NCI-H510A treated with DMSO at 0.1 percent for 48 hours (cell line): ENCODE measurements at regions not wholly inside any gene's neighbourhood (a gene's known extent, or its start where the extent isn't known, plus 50 kb on each side); places are given as distances from the start of the nearest gene placed in this dataset.

Source experiments
- DNase-seq: peaks from one replicate; lab custom pipeline; 2025; lab: John Stamatoyannopoulos, UW

DNA sequence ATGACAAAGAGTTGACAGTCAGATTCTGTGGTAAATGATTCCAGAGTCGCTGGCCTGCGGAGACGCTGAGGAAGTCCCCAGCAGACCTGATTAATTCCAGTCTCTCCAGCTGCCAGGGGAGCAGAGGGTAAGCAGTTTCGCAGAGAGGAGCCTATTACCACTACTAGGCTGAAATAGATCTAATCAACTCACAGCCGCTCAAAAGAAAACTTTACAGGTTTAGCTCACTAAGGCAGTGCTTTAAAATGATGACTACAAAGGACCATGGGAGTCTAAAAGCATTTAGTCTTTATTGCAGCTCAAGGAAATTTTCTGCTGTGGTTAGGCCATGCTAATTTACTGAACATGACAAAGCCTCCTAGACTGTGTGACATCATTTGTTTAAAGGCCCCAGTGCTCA, 445.6 kb upstream of the POU3F3 start:
- DNase-seq, result no peak

DNA sequence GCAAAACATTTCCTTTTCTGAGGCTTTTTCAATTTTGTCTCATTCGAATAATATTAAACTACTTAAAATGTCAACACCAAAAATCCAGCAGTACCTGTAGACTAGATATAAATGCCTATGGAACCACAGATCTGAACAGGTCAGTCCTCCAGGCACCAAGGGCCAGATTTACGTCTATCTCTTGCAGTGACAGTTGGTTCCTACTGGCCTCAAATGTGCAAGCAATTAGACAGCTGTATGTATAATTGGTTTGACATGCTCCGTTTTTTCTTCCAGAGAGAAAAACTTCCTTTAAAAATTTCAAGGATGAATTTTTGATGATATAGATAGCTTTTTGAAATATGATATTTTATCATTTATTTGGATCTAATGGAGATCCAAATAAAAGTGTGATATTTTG, 443.8 kb upstream of the POU3F3 start:
- DNase-seq, result no peak

DNA sequence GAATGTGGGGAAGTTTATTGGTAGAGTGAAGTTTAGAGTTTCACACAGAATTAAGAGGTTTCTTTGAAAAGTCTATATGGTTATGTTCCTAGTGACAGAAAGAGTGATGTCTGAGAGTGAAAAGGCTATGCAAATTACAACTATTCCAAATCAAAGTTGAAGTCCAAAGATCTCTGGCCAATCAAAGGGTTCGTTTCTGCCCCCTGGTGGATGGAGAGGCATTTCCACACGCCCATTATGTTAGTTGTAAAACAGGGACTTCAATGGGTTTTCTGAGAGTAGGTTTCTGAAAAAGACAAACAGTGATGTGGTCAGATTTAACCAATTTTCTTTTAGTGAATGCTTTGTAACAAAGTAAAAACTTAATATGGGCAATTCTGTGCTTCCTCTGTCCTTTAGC, 441.5 kb upstream of the POU3F3 start:
- peak; percentile 44 for DNase-seq

DNA sequence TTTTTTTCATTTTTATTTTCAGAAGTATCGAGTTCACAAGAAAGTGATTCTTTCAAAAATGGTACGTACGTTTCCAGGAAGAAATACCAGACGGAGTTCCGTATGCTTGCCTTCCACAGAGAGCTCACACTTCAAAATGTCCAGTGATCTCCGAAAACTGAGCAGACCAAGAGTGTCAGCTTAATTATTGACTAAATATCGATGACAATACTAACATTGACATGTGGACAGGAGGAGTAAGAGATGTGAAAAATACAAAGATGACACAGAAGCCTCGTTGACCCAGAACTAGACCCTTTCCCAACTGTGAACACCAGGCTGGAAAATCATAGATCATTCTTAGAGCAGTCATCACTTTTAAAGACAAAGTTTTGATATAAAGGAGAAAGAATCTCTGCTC, 440.0 kb upstream of the POU3F3 start:
- no peak for DNase-seq

DNA sequence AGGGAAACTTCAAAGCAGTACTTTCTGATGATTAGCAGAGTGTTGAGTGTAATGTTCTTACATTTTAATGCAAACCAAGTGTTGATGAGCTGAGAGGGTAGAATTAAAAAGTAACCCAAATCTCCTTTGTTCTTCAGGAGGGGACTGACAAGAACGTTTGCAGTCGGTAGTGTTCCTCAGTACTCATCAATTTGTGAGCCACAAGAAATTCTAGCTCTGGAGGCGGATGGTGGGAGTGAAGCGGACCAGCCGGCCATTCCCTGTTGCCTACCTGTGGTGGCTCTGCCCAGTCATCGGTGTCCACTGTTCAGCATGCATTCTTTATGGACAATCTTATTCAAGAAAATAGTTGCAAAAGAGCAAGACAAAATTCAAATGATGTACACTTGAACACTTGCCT, 438.6 kb upstream of the POU3F3 start:
- no peak for DNase-seq

DNA sequence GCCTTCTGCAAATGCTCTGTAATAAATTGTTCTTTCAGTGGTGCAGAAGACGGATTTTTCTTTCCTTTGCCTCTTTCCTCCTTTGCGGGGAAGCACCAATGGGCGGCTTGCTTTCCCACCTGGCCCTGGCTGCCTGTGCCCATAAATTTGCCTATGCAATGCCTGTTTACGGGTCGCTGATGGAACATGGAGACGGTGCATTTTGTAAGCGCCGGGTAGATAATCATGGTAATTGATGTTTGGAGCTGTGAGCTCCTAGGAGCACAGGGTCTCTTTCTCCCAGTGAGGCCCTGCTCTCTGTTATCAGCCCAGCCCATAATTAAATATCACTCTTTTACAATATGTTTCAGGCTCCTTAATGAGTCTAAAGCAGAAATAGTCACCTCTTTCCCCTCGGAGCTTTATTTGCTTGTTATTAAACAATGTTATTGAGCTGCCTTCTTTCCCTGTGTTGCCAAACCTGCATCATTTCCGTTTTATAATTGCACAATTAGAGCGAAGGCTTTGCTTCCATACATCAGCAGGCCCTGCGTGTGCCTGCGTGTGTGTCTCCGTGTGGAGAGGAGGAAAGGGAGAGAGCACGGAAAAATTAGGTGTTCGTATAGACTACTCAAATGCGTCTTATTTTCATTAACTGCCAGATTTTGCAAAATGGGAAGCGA, 437.4 kb upstream of the POU3F3 start:
- DNase-seq, result no peak

DNA sequence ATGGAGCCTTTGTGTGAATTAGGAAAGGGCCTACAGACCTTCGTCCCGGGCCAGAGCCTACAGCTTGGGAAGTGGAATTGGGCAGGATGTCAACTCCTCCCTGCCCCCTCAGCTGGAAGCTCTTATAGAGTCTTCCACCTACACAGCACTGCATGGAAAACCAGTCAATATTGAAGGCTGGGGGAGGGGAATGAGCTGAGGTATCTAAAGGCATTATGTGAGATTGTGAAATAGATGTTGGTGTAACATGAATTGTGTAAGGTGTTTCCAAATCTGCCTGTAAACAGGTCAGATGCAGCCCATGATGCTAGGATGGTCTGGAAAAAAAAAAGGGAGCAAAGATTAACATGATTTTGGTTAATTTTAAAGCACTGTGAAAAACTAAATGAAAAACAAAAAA, 433.5 kb upstream of the POU3F3 start:
- no peak for DNase-seq

DNA sequence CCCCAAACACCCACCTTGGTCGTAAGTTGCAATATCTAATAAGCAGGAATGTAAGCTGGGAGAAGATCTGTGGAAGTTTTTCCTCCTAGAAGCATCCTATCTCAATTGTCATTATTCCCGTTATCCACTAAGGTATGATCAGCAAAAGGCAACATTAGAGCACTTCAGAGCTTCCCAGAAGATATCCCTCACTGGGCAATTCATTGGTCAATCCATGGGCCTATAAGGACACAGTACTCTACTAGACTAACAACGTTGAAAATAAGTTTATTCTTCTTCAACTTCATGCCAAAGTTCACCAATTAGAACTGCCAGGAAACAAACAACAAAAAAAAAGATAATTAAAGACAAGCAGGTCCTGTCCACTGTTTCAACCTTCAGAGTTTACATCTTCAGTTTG, 433.0 kb upstream of the POU3F3 start:
- no peak for DNase-seq

DNA sequence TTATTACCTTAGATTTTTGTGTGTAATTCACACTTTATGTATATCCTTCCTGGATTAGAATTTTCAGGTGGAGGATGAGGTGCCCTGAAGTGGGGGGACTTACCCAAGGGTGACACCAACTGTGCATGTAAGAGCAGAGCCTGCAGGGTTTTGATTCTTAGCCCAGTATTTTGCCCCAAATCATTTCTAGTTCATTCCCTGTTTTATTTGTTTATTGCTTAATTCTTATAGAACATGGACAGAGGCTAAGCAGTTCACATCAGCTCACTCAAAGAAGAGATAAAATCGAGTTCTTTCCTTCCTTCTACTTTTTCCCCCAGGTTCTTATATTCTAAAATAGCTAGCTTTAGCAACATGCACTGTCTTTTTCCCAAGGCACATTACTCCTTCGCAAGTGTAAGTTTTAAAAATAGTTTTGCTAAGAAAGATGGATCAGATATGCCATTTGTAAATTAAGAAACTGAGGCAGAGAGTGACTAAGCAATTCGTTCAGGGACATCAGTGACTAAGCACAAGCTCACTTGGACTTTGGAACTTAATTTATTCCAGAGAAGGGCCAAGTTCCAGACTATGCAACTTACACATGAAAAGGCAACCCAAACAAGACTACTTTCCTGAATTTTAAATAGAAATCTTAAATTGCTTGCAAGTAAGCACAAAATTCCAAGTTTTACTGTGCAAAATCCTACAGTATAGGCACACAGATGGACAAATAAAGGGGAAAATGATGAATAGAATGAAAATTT, 427.9 kb upstream of the POU3F3 start:
- no peak for DNase-seq

DNA sequence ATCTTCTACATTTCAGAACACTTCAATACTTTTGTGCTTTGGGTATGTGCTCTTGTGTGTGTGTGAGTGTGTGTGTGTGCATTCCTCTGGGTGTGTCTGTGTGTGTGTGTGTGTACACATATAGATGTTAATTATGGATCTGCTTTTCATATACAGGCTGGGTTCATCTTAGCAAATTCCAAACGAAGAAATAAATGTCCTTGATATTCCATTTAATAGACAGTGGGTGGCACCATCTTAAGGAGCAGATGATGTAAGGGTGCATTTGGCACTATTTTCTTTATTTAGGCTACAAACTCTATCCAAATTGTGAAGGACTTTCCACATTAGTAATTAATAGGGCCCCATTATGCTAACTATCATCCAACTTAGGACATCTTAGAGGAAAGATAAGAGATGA, 425.8 kb upstream of the POU3F3 start:
- DNase-seq, result no peak

DNA sequence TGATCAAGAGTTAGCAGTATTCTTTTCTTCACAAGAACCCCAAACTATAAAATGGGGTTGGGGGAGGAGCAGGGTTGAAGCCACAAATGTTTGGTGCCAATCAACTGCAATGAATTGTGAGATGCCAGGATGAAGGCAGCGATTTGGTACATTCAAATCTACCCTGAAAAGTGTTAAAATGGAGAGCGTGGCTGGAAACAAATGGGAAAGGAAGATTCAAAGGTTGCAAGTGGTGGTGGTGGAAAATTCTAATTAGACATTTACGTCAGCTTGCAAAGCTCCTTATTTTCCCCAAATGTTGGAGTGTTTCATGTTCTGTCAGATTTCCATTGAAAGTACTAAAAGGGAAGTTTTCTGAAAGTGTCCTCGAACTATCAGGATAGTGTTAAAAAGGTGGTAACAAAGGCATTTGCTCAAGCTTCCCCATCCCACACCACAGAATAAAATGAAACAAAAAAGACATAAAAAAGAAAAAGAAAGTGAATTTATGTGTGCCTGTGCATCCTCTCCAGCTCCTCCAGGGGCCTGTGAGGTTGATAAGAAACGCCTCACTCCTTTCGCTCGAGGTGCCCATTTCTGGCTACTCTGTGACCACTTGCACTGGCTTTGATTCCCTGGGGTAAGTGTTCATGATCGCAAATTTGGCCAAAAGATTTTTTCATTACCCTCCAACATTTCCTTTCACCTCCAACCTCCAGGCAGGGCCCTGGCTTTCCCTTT, 424.1 kb upstream of the POU3F3 start:
- DNase-seq, result no peak

DNA sequence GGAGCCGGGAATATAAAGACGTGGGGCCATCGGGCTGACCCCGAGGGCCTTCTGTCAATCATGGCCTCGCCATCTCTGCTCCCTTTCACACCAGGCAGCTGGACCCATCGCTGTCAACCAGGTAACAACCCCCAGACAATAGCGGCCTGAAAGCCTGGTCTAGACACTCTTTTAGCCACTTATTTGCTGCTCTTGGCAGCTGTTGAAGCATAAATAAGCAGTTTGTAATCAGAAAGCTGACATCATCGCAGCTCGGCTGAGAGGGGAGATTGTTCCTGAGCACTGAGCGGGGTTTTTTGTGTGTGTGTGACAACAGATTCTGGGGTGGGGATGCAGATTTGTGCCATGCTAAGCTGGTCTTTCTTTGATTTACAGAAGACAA, 423.6 kb upstream of the POU3F3 start:
- peak; percentile 52 for DNase-seq

DNA sequence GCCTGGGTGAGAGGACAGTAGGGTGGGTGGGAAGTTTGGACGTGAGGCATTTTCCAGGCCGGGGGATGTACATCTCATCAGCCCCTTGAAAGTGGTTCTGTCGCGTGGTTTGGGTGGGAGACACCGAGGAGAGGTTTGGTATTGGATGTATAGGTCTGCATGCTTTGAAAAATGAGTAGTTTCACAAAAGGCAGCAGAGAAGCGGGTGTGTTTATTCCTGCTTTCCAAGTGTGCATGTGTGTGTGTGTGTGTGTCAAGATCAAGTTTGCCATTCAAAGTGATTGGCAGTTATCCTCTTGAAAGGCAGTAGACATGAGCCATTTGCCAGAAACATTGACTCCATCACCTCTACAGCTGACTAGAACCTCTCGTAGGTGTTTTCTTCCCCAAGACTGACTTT, 423.1 kb upstream of the POU3F3 start:
- DNase-seq, result no peak

DNA sequence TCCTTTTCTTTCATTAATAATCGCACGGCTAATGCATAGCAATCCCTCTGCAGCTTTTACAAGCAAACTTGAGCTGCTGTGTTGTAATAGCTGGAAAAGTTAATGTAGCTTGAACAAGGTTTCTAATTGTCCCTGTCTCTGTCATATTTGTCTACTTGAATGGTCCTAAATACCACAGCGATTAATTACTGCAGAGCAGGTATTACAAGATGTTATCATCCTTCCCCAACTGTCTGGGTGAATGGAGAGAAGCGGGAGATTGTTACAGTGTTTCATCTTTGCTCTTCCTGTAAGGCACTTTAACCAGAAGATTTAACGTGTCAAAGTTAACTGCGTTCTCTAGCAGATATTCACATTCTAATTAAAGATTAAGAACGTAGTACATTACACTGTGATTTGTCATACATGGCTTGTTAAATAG, 422.2 kb upstream of the POU3F3 start:
- DNase-seq, result peak; percentile 15

DNA sequence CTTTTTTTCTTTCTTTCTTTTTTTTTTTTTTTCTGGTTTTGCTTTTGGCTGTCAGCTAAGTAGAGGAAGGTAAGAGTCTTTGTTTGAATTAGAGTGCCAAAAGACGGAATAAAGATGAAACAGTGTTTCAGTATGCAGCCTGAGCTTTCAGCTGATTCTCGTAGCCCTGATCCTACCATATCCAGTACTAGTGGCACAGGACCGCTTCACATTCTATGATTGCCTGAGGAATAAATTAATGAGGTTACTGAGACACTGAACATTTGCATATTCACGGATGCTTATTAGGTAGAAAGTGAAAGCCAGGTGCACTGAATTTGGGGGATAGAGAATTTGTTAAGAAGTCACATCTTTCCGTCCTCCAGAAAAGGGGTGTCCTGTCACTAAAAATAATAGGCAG, 421.5 kb upstream of the POU3F3 start:
- no peak for DNase-seq

DNA sequence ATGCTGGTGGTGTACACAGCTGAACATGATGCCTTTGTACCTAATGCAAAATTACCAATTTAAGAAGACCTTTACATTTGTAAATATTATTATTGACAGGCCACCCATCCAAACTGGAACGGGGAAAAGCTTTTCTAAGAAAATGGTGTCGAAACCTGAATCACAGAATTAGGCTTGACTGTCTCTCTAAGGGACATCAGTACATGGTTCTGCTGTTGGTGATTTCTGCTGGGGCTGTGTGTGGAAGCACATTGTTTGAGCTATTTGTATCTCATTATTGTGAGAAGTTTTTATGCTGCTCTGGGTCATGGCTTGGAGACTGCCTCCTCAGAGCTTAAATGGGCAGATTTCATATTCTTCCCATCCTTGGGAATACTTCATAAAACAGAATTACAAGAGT, 420.9 kb upstream of the POU3F3 start:
- no peak for DNase-seq

DNA sequence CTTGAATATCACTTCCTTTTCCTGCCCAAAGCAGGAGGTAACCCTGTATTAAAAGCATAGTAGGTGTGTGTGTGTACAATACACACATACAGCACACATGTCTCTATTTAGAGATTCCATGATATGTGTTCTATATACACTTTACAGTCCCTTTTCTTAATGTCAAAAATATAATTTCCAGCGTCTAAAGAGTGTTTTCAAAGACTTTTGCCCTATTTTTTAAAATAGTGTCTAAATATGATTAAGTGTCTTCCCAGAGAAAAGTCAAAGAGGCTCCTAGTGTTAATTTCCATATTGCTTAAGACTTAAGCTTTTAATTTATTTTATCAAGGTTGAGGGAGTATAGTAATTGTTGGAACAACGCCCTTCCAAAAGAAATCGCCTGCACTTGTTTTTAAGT, 420.3 kb upstream of the POU3F3 start:
- no peak for DNase-seq

DNA sequence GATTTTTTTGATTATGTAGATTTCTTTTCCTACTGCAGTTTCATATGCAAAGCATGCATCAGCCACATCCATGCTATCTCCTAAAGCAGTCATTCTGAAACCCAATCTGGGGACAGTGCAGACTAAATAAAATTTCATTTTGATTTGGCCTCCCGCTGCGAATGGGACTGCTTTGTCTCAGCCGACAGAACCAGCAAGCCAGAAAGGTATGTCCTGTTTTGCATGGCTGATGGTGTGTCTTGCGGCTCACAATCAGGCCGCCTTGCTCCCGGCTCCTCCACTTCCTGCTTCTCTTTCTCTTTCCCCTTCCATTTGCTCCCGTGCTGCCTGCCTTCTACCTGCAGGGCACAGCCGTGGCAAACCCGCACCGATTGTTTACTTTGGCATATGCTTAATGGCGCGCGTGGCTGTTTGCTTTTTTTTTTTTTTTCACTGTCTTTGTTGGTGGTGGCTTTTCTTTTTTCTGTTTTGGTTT, 419.6 kb upstream of the POU3F3 start:
- DNase-seq, result peak; percentile 86

DNA sequence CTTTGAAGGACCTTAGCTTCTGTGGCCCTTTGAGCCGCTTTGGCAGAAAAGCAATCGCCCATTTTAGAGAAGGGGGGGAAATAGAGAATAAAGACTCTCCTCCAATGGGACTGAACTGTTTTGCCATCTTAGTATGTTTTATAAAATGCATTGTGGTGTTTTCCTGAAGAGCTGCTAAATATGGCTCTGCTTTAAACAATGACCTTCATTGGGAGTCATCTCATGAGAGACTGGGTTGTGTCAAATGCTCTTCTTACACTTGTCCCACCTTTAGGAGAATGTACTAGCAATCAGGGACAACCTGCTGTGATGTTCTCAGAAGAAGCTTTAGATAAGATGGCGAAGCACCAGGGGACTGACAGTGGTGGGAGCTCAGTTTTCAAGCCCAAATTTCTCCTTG, 418.9 kb upstream of the POU3F3 start:
- DNase-seq, result no peak

DNA sequence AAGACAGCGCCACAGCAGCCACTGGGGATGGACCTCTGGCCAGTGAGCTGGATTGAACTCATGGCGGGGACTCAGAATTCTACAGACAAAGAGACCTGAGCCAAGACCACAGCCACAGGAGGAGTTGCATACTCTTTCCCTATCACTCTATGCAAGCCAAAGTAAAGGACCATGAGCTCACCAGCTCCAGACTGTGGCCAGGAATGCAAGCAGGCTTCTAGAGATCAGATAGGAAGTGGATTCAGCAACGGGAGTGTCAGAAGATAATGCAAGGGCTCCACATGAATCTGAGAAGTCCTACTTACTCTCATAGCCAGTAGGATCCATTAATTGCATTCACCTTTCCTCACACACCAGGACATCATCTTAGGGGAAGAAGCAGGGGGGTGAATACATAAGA, 415.4 kb upstream of the POU3F3 start:
- DNase-seq, result no peak

DNA sequence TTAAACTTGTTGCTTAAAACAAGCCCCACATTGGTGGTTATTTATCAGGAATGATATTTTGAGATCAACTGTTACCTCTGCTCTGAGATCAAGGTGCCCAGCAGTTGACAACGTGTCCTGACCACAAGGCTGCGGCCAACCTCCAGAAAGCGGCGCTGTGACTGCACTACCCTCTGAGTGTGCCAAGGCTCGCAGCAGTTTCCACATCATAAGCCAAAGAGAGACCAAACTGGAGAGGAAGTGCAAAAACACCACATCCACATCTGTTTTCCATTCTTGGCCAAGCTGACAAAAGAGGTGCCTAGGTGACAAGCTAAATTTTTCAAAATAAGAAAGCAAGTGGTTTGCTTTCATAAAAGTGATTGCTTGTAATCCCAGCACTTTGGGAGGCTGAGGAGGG, 410.8 kb upstream of the POU3F3 start:
- no peak for DNase-seq

DNA sequence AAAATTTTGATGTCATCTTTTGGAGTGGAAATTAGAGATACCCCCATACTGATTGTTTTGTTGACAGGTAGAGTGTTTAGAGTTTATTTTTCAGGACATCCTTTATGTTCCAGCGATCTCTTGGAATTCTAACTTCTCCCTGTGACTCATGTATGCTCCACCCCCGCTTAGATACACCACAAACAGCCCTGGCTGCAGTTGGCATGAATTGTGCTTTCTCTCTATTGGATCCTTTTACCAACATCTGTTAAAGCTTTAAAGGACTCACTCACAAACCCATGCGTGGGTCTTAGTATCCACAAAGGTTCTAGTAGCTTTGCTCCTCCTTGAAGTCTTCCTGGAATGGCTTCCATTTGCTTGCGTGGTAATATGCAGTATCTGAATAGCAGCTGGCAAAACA, 409.5 kb upstream of the POU3F3 start:
- no peak for DNase-seq

DNA sequence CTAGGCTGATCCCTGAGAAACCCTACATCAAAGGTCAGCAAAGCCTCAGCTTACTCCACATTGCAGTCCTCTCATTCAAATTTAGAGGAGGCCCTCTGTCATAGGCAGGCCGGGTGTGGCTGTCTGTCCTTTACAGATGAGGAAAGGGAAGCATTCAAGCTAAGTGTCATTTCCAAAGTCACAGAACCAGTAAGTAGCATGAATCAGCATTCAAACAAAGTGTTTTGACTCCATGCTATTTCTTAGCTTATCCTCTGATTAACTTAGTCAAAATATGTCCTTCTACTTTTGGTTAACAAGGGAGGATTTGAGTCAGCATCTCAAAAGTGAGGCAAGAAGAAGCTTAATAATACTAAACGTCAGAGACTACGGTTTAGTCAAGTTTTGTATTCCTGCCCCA, 409.0 kb upstream of the POU3F3 start:
- DNase-seq, result no peak
